D341Med (cell line): ENCODE measurements at regions not wholly inside any gene's neighbourhood (a gene's known extent, or its start where the extent isn't known, plus 50 kb on each side); places are given as distances from the start of the nearest gene placed in this dataset.

Experiments used
- DNase-seq: peaks from one replicate; pipeline ENCODE4 v3.0.0; 2012; ENCODE audit warnings: low spot score

GRCh38 chr20:60213126-60213893, 255.1 kb downstream of the CDH26 start:
- DNase-seq = no peak

GRCh38 chr20:60214901-60215815, 256.9 kb downstream of the CDH26 start:
- DNase-seq = no peak

GRCh38 chr20:60215816-60216730, 257.9 kb downstream of the CDH26 start:
- no peak for DNase-seq

- DNase-seq = no peak
Observed at GRCh38 chr20:60219231-60219630, 261.0 kb downstream of the CDH26 start.

GRCh38 chr20:60219984-60220562, 261.9 kb downstream of the CDH26 start:
- DNase-seq = no peak

- no peak for DNase-seq
Observed at GRCh38 chr20:60220706-60221105, 262.5 kb downstream of the CDH26 start.

GRCh38 chr20:60221593-60221992, 263.4 kb downstream of the CDH26 start:
- no peak for DNase-seq

GRCh38 chr20:60222497-60222896, 264.3 kb downstream of the CDH26 start:
- no peak for DNase-seq

- DNase-seq = no peak
Observed at GRCh38 chr20:60223174-60223573, 265.0 kb downstream of the CDH26 start.

GRCh38 chr20:60224914-60225313, 266.7 kb downstream of the CDH26 start:
- peak; percentile 57 for DNase-seq

GRCh38 chr20:60228255-60228654, 270.0 kb downstream of the CDH26 start:
- DNase-seq = no peak

- no peak for DNase-seq
Observed at GRCh38 chr20:60232380-60232779, 274.2 kb downstream of the CDH26 start.

- no peak for DNase-seq
Observed at GRCh38 chr20:60233018-60233630, 274.9 kb downstream of the CDH26 start.

GRCh38 chr20:60236613-60237012, 278.4 kb downstream of the CDH26 start:
- DNase-seq = no peak

- DNase-seq = no peak
Observed at GRCh38 chr20:60237981-60238380, 279.8 kb downstream of the CDH26 start.

GRCh38 chr20:60238992-60239660, 280.9 kb downstream of the CDH26 start:
- no peak for DNase-seq

- DNase-seq = no peak
Observed at GRCh38 chr20:60239956-60240355, 281.7 kb downstream of the CDH26 start.

GRCh38 chr20:60240415-60240814, 282.2 kb downstream of the CDH26 start:
- no peak for DNase-seq

- DNase-seq = no peak
Observed at GRCh38 chr20:60240986-60241385, 282.8 kb downstream of the CDH26 start.

GRCh38 chr20:60242836-60243505, 284.7 kb downstream of the CDH26 start:
- DNase-seq = no peak
